NCI-H510A treated with DMSO at 0.1 percent for 48 hours (cell line): ENCODE measurements at regions not wholly inside any gene's neighbourhood (a gene's known extent, or its start where the extent isn't known, plus 50 kb on each side); places are given as distances from the start of the nearest gene placed in this dataset.
A peak's percentile ranks its signal among the peaks of the same experiment; 100 is the strongest.

ENCODE experiments used
- DNase-seq: peaks from one replicate; lab custom pipeline; 2025; lab: John Stamatoyannopoulos, UW

GRCh38 chr12:78697817-78698415, 166.7 kb upstream of the SYT1 start:
- DNase-seq = no peak

GRCh38 chr12:78698747-78699146, 165.8 kb upstream of the SYT1 start:
- DNase-seq = no peak

GRCh38 chr12:78700565-78700964, 164.0 kb upstream of the SYT1 start:
- no peak for DNase-seq

- no peak for DNase-seq
Measured at GRCh38 chr12:78703820-78704525, 160.6 kb upstream of the SYT1 start.

- no peak for DNase-seq
Measured at GRCh38 chr12:78711954-78712353, 152.6 kb upstream of the SYT1 start.

- DNase-seq = no peak
Measured at GRCh38 chr12:78712834-78713481, 151.6 kb upstream of the SYT1 start.

GRCh38 chr12:78719721-78720120, 144.9 kb upstream of the SYT1 start:
- DNase-seq = no peak

GRCh38 chr12:78721906-78722305, 142.7 kb upstream of the SYT1 start:
- DNase-seq = no peak

GRCh38 chr12:78725033-78725432, 139.5 kb upstream of the SYT1 start:
- no peak for DNase-seq

- DNase-seq = peak; percentile 58
Measured at GRCh38 chr12:78725951-78726580, 138.5 kb upstream of the SYT1 start.

GRCh38 chr12:78726854-78727253, 137.7 kb upstream of the SYT1 start:
- peak; percentile 42 for DNase-seq

GRCh38 chr12:78732481-78732880, 132.1 kb upstream of the SYT1 start:
- no peak for DNase-seq

- no peak for DNase-seq
Measured at GRCh38 chr12:78739653-78740052, 124.9 kb upstream of the SYT1 start.

GRCh38 chr12:78746001-78746400, 118.6 kb upstream of the SYT1 start:
- peak; percentile 77 for DNase-seq

- DNase-seq = no peak
Measured at GRCh38 chr12:78753058-78753457, 111.5 kb upstream of the SYT1 start.

GRCh38 chr12:78756936-78757335, 107.6 kb upstream of the SYT1 start:
- DNase-seq = no peak

GRCh38 chr12:78759367-78759766, 105.2 kb upstream of the SYT1 start:
- peak; percentile 40 for DNase-seq

- DNase-seq = no peak
Measured at GRCh38 chr12:78760906-78761305, 103.7 kb upstream of the SYT1 start.

GRCh38 chr12:78764913-78765312, 99.7 kb upstream of the SYT1 start:
- DNase-seq = no peak

GRCh38 chr12:78767264-78767981, 97.2 kb upstream of the SYT1 start:
- no peak for DNase-seq

GRCh38 chr12:78778339-78778738, 86.2 kb upstream of the SYT1 start:
- no peak for DNase-seq

GRCh38 chr12:78787576-78787975, 77.0 kb upstream of the SYT1 start:
- no peak for DNase-seq
